ENCODE measurements at regions not wholly inside any gene's neighbourhood (a gene's known extent, or its start where the extent isn't known, plus 50 kb on each side); places are given as distances from the start of the nearest gene placed in this dataset.

GRCh38 chr5:167219298-167219697, 1072.1 kb upstream of the WWC1 start:
- Histone ChIP-seq H3K27me3 (replicated peaks; ENCODE audit: control insufficient read depth, insufficient read depth, low read length) (no peaks in the 10 kb centered on the region), H3K4me3 (replicated peaks; ENCODE audit: low read depth, low read length) (no peak overlapping the region), H3K36me3 (ENCODE audit: control insufficient read depth, insufficient read depth, low read length) (no peaks in the 10 kb centered on the region)
- no peak for DNase-seq (ENCODE audit: extremely low read depth, insufficient read length)
- TF ChIP-seq, protein P1, sequence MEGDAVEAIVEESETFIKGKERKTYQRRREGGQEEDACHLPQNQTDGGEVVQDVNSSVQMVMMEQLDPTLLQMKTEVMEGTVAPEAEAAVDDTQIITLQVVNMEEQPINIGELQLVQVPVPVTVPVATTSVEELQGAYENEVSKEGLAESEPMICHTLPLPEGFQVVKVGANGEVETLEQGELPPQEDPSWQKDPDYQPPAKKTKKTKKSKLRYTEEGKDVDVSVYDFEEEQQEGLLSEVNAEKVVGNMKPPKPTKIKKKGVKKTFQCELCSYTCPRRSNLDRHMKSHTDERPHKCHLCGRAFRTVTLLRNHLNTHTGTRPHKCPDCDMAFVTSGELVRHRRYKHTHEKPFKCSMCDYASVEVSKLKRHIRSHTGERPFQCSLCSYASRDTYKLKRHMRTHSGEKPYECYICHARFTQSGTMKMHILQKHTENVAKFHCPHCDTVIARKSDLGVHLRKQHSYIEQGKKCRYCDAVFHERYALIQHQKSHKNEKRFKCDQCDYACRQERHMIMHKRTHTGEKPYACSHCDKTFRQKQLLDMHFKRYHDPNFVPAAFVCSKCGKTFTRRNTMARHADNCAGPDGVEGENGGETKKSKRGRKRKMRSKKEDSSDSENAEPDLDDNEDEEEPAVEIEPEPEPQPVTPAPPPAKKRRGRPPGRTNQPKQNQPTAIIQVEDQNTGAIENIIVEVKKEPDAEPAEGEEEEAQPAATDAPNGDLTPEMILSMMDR (IDR thresholded peaks at IDR 0.05; ENCODE audit: insufficient read depth, low read length, poor library complexity, severe bottlenecking) = no peak

- no peaks in the 10 kb centered on the region for H3K27me3 ChIP-seq (replicated peaks; ENCODE audit: control insufficient read depth, insufficient read depth, low read length)
- no peak for DNase-seq (ENCODE audit: extremely low read depth, insufficient read length)
- H3K4me3 ChIP-seq (replicated peaks; ENCODE audit: low read depth, low read length) = no peak overlapping the region
- no peaks in the 10 kb centered on the region for H3K36me3 ChIP-seq (ENCODE audit: control insufficient read depth, insufficient read depth, low read length)
- TF ChIP-seq, protein P1 (IDR thresholded peaks at IDR 0.05; ENCODE audit: insufficient read depth, low read length, poor library complexity, severe bottlenecking) = no peak
Observed at GRCh38 chr5:167226386-167226785, 1065.1 kb upstream of the WWC1 start.

DNA sequence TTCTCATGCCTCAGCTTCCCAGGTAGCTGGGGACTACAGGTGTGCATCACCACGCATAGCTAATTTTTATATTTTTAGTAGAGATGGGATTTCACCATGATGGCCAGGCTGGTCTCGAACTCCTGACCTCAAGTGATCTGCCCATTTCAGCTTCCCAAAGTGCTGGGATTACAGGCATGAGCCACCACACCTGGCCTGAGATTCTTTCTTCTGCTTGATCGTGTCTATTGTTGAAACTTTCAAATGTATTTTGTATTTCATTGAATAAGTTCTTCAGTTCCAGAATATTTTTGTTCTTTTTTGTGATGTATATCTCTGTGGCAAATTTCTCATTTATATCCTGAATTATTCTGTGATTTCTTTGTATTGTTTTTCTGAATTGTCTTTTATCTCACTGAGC, 1063.3 kb upstream of the WWC1 start:
- no peak for DNase-seq (ENCODE audit: extremely low read depth, insufficient read length)
- no peaks in the 10 kb centered on the region for H3K36me3 ChIP-seq (ENCODE audit: control insufficient read depth, insufficient read depth, low read length)
- H3K27me3 ChIP-seq (replicated peaks; ENCODE audit: control insufficient read depth, insufficient read depth, low read length) = no peaks in the 10 kb centered on the region
- TF ChIP-seq, protein P1 (IDR thresholded peaks at IDR 0.05; ENCODE audit: insufficient read depth, low read length, poor library complexity, severe bottlenecking) = no peak
- H3K4me3 ChIP-seq (replicated peaks; ENCODE audit: low read depth, low read length) = no peak overlapping the region

- DNase-seq (ENCODE audit: extremely low read depth, insufficient read length) = no peak
- Histone ChIP-seq H3K36me3 (ENCODE audit: control insufficient read depth, insufficient read depth, low read length) (no peaks in the 10 kb centered on the region), H3K4me3 (replicated peaks; ENCODE audit: low read depth, low read length) (no peak overlapping the region), H3K27me3 (replicated peaks; ENCODE audit: control insufficient read depth, insufficient read depth, low read length) (no peaks in the 10 kb centered on the region)
- TF ChIP-seq, protein P1 (IDR thresholded peaks at IDR 0.05; ENCODE audit: insufficient read depth, low read length, poor library complexity, severe bottlenecking) = no peak
Observed at GRCh38 chr5:167229751-167230150, 1061.7 kb upstream of the WWC1 start.

GRCh38 chr5:167230414-167230813, 1061.0 kb upstream of the WWC1 start:
- no peak for DNase-seq (ENCODE audit: extremely low read depth, insufficient read length)
- Histone ChIP-seq H3K27me3 (replicated peaks; ENCODE audit: control insufficient read depth, insufficient read depth, low read length) (no peaks in the 10 kb centered on the region), H3K36me3 (ENCODE audit: control insufficient read depth, insufficient read depth, low read length) (no peaks in the 10 kb centered on the region), H3K4me3 (replicated peaks; ENCODE audit: low read depth, low read length) (no peak overlapping the region)
- TF ChIP-seq, protein P1 (IDR thresholded peaks at IDR 0.05; ENCODE audit: insufficient read depth, low read length, poor library complexity, severe bottlenecking) = no peak

DNA sequence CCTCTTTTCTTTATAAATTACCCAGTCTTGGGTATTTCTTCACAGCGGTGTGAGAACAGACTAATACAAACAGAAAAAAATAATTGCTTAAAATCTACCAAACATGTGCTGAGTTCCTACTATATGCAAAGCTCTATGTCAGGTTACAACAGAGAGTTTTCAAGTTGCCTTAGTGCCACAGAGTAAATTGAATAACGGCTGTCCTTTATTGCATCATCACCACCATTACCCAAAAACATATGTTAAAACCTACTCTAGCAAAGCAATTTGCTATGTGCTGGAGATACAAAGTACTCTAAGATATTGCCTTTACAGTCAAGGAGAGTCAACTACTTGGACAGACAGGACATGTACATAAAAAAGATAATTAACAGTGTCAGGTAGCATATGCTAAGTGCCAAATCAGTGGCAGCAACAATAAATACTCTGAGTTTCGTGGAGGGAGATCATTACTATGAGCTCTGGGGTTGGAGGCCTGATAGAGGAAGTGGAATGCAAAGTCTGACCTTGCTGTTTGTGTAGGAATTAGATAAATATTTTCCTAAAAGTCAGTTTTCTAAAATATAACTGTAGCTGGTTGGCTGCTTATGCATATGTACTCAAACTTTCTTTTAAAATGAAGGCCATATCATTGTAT, 1058.7 kb upstream of the WWC1 start:
- H3K27me3 ChIP-seq (replicated peaks; ENCODE audit: control insufficient read depth, insufficient read depth, low read length) = no peaks in the 10 kb centered on the region
- TF ChIP-seq, protein P1 (IDR thresholded peaks at IDR 0.05; ENCODE audit: insufficient read depth, low read length, poor library complexity, severe bottlenecking) = no peak
- H3K4me3 ChIP-seq (replicated peaks; ENCODE audit: low read depth, low read length) = no peak overlapping the region
- no peaks in the 10 kb centered on the region for H3K36me3 ChIP-seq (ENCODE audit: control insufficient read depth, insufficient read depth, low read length)
- DNase-seq (ENCODE audit: extremely low read depth, insufficient read length) = no peak
